Body of pancreas (tissue), 4 donors: ENCODE measurements at regions not wholly inside any gene's neighbourhood (a gene's known extent, or its start where the extent isn't known, plus 50 kb on each side); places are given as distances from the start of the nearest gene placed in this dataset.

ENCODE experiments used
- CTCF ChIP-seq, 7 experiments: fragments of 450-650 bp in 4 of 7; fragments of 200-600 bp in 3 of 7; sonication (generic) in 3 of 7; IDR thresholded peaks; one replicate each; pipeline ENCODE4 v1.5.1; 2016 to 2019; ENCODE audit warnings: antibody characterized with exemption in 7 of 7
- POLR2A ChIP-seq, 3 donors: fragments of 450-650 bp; IDR thresholded peaks; one replicate each; pipeline ENCODE4 v1.6.1; 2016; ENCODE audit warnings: antibody characterized with exemption in 3 of 3, mild to moderate bottlenecking in 2 of 3

- TF ChIP-seq CTCF (IDR thresholded peaks at IDR 0.05): no peak
- TF ChIP-seq POLR2A (IDR thresholded peaks at IDR 0.05): no peak
Observed at GRCh38 chr2:18870307-18870706, 280.9 kb upstream of the NT5C1B start.
